ENCODE measurements at regions not wholly inside any gene's neighbourhood (a gene's known extent, or its start where the extent isn't known, plus 50 kb on each side); places are given as distances from the start of the nearest gene placed in this dataset.

- H3K27ac ChIP-seq (replicated peaks): no peak overlapping the region
- H3K4me3 ChIP-seq (replicated peaks; ENCODE audit: insufficient read depth, low read length): no peak overlapping the region
- TF ChIP-seq, protein P1, sequence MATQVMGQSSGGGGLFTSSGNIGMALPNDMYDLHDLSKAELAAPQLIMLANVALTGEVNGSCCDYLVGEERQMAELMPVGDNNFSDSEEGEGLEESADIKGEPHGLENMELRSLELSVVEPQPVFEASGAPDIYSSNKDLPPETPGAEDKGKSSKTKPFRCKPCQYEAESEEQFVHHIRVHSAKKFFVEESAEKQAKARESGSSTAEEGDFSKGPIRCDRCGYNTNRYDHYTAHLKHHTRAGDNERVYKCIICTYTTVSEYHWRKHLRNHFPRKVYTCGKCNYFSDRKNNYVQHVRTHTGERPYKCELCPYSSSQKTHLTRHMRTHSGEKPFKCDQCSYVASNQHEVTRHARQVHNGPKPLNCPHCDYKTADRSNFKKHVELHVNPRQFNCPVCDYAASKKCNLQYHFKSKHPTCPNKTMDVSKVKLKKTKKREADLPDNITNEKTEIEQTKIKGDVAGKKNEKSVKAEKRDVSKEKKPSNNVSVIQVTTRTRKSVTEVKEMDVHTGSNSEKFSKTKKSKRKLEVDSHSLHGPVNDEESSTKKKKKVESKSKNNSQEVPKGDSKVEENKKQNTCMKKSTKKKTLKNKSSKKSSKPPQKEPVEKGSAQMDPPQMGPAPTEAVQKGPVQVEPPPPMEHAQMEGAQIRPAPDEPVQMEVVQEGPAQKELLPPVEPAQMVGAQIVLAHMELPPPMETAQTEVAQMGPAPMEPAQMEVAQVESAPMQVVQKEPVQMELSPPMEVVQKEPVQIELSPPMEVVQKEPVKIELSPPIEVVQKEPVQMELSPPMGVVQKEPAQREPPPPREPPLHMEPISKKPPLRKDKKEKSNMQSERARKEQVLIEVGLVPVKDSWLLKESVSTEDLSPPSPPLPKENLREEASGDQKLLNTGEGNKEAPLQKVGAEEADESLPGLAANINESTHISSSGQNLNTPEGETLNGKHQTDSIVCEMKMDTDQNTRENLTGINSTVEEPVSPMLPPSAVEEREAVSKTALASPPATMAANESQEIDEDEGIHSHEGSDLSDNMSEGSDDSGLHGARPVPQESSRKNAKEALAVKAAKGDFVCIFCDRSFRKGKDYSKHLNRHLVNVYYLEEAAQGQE (IDR thresholded peaks at IDR 0.05; ENCODE audit: insufficient replicate concordance, low read depth): no peak
- H3K27me3 ChIP-seq (ENCODE audit: insufficient read depth, poor library complexity, severe bottlenecking): no peaks in the 10 kb centered on the region
- DNase-seq (ENCODE audit: low read depth in 1 of 2, low spot score in 1 of 2): no peak
Measured at GRCh38 chr5:115415143-115415491, 118.7 kb upstream of the CCDC112 start.

DNA sequence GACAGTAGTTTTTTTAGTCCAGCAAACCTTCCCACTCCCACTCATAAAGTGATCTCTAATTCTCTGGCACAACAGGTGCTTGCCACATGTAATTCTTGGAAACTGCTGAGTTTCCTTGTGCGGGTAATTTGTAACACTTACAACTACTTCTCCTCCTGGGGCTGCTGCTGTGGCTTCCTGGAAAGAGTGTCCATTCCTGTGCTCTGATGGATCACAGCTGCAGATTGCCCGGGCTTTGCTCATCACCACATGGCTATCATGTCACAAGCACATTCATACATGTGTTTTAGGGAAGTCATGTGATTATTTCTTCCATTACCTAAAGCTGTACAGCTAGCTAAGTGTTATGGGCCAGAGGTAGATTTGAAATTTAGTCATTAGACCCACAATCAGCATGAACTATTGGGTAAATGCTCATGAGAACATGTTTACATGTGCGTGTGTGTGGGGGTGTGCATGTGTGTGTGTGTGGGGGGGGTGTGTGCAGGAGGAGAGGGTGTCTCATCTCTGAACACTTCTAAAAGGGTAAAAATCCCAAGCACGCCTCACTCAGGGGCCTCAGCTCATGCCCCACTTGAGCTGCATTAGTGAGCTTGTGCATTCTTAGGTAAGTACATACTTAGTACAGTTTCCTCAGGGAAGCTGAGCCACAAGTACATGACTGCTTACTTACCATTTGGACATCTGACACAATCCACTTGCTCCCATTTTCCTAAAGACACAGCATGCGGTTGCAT is 118.1 kb upstream of the CCDC112 start:
- peak in 1 of 2 experiments; percentile 1 for DNase-seq (ENCODE audit: low read depth in 1 of 2, low spot score in 1 of 2)
- Histone ChIP-seq H3K27ac (replicated peaks) (no peak overlapping the region), H3K4me3 (replicated peaks; ENCODE audit: insufficient read depth, low read length) (no peak overlapping the region), H3K27me3 (ENCODE audit: insufficient read depth, poor library complexity, severe bottlenecking) (no peaks in the 10 kb centered on the region)
- TF ChIP-seq POLR2AphosphoS5 (IDR thresholded peaks at IDR 0.05; ENCODE audit: low read depth) (no peak), GABPA (IDR thresholded peaks at IDR 0.05; ENCODE audit: low read depth) (no peak)

DNA sequence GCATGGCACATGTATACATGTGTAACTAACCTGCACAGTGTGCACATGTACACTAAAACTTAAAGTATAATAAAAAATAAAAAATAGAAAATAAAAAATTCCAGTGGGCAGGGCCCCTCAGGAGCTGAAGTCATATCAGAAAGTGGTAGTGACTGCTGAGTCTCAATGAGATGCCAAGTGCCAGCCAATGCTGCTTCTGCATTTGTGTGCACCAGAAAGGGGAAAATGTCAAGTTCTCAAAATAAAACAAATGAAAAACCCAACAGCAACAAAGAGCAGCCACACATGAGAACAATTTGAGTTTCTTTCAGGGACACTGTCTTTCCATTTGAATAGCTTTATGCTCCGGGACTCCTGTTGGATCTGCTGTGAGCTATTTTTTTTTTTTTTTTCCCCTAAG is 117.2 kb upstream of the CCDC112 start:
- TF ChIP-seq SPI1 (IDR thresholded peaks at IDR 0.05; ENCODE audit: borderline replicate concordance, low read depth) (no peak), GABPA (IDR thresholded peaks at IDR 0.05; ENCODE audit: low read depth) (no peak), CTCF (IDR thresholded peaks at IDR 0.05; ENCODE audit: insufficient read depth, low read length) (no peak), POLR2AphosphoS5 (IDR thresholded peaks at IDR 0.05; ENCODE audit: low read depth) (no peak)
- TF ChIP-seq, protein P1 (IDR thresholded peaks at IDR 0.05; ENCODE audit: insufficient replicate concordance, low read depth): no peak
- no peak for DNase-seq (ENCODE audit: low read depth in 1 of 2, low spot score in 1 of 2)
- H3K27me3 ChIP-seq (ENCODE audit: insufficient read depth, poor library complexity, severe bottlenecking): no peaks in the 10 kb centered on the region
- H3K4me3 ChIP-seq (replicated peaks; ENCODE audit: insufficient read depth, low read length): no peak overlapping the region
- no peak overlapping the region for H3K27ac ChIP-seq (replicated peaks)

GRCh38 chr5:115409094-115409493 is 112.6 kb upstream of the CCDC112 start:
- Histone ChIP-seq H3K27me3 (ENCODE audit: insufficient read depth, poor library complexity, severe bottlenecking) (no peaks in the 10 kb centered on the region), H3K4me3 (replicated peaks; ENCODE audit: insufficient read depth, low read length) (no peak overlapping the region), H3K27ac (replicated peaks) (no peak overlapping the region)
- no peak for DNase-seq (ENCODE audit: low read depth in 1 of 2, low spot score in 1 of 2)
- TF ChIP-seq GABPA (IDR thresholded peaks at IDR 0.05; ENCODE audit: low read depth) (no peak), POLR2AphosphoS5 (IDR thresholded peaks at IDR 0.05; ENCODE audit: low read depth) (no peak), SPI1 (IDR thresholded peaks at IDR 0.05; ENCODE audit: borderline replicate concordance, low read depth) (no peak), CTCF (IDR thresholded peaks at IDR 0.05; ENCODE audit: insufficient read depth, low read length) (no peak)
- TF ChIP-seq, protein P1 (IDR thresholded peaks at IDR 0.05; ENCODE audit: insufficient replicate concordance, low read depth): no peak
